Psoas muscle (tissue), 7 donors: ENCODE measurements at regions not wholly inside any gene's neighbourhood (a gene's known extent, or its start where the extent isn't known, plus 50 kb on each side); places are given as distances from the start of the nearest gene placed in this dataset.

Experiments
- ATAC-seq, 4 donors: fragments of 200-7000 bp; cut with Tn5 transposase; one replicate each; pipeline ENCODE4 v1.9.1; 2020; ENCODE audit warnings: moderate library complexity in 3 of 4, mild to moderate bottlenecking in 2 of 4
- DNase-seq, 2 donors: peaks; one replicate each; pipeline ENCODE4 v3.0.0-alpha.2; 2020
- H3K27ac ChIP-seq: fragments of 200-600 bp; one replicate; pipeline ENCODE4 v1.8.0; 2022
- H3K27me3 ChIP-seq, 3 donors: fragments of 200-600 bp in 1 of 3; one replicate each; pipeline versions ENCODE4 v1.6.1 to v1.8.0; 2013 to 2022; ENCODE audit warnings: low read length in 2 of 3, mild to moderate bottlenecking in 2 of 3, moderate library complexity in 1 of 3; ENCODE audit not compliant: insufficient read depth in 3 of 3
- H3K36me3 ChIP-seq, 2 donors: fragments of 200-600 bp in 1 of 2; one replicate each; pipeline versions ENCODE4 v1.6.1 to v1.8.0; 2013 to 2022; ENCODE audit warnings: low read depth in 1 of 2, mild to moderate bottlenecking in 1 of 2, moderate library complexity in 1 of 2; ENCODE audit not compliant: insufficient read depth in 1 of 2
- H3K4me1 ChIP-seq: fragments of 200-600 bp; one replicate; pipeline ENCODE4 v1.8.0; 2022
- H3K4me3 ChIP-seq: fragments of 200-600 bp; one replicate; pipeline ENCODE4 v1.8.0; 2022; ENCODE audit warnings: mild to moderate bottlenecking
- H3K9me3 ChIP-seq: fragments of 200-600 bp; one replicate; pipeline ENCODE4 v1.8.0; 2022
- CTCF ChIP-seq: fragments of 200-600 bp; IDR thresholded peaks from one replicate; pipeline ENCODE4 v1.8.0; 2022; ENCODE audit warnings: antibody characterized with exemption
- WGBS, 3 donors: extraction: QIAGEN DNeasy Blood & Tissue Kit; methylation state at CpG; one replicate each; pipeline versions ENCODE4 v1.1.6 to v1.1.7; 2013; 5-methylcytosine and 5-hydroxymethylcytosine counted together
- intact Hi-C, 2 donors: fragments of 100-400 bp; cut with DNase I; formaldehyde crosslinking; loops; one replicate each; pipeline versions ENCODE4 v1.11.0 to v1.14.2; 2022
- donor health status: healthy with polysubstance abuse.
- donor health status: DM: no; HTN: no; CAD: no; lungs with moderate emphysema.
- donor health status: Bipolar disorder and iron deficiency.
- donor health status: healthy.
- donor health status: DM: yes; HTN: yes; CAD: no.
- donor health status: DM: no; HTN: no; CAD: no.
- donor health status: DM: yes; HTN: yes; CAD: no.

- no peaks in the 10 kb centered on the region for H3K27me3 ChIP-seq
- ATAC-seq (no peak), DNase-seq (no peak)
- no peak for TF ChIP-seq CTCF
- H3K4me3 ChIP-seq: no peak overlapping the region
- H3K36me3 ChIP-seq: no peaks in the 10 kb centered on the region
- H3K4me1 ChIP-seq: no peaks in the 10 kb centered on the region
- no peaks in the 10 kb centered on the region for H3K9me3 ChIP-seq
- intact Hi-C loops: loop anchor here in 1 of 2 donors (10.0 kb wide), 1 partner anchor 525 kb away; no protein-coding TSS in a partner anchor
- H3K27ac ChIP-seq: no peak overlapping the region
These were observed 433.2 kb upstream of the ZNF608 start for GRCh38 chr5:125179612-125180011.

- H3K4me3 ChIP-seq: no peak overlapping the region
- no peaks in the 10 kb centered on the region for H3K27me3 ChIP-seq
- H3K4me1 ChIP-seq: no peaks in the 10 kb centered on the region
- ATAC-seq: no peak
- DNase-seq: no peak
- intact Hi-C loops: loop anchor here in 1 of 2 donors (10.0 kb wide), 1 partner anchor 526 kb away; no protein-coding TSS in a partner anchor
- no peak for TF ChIP-seq CTCF
- no peaks in the 10 kb centered on the region for H3K9me3 ChIP-seq
- 68 to 73% (median 70%) methylated on average over 2 of the region's 2 CpGs for WGBS, 3 donors
- no peaks in the 10 kb centered on the region for H3K36me3 ChIP-seq
- no peak overlapping the region for H3K27ac ChIP-seq
These were observed 433.9 kb upstream of the ZNF608 start for GRCh38 chr5:125180231-125180829.

DNA sequence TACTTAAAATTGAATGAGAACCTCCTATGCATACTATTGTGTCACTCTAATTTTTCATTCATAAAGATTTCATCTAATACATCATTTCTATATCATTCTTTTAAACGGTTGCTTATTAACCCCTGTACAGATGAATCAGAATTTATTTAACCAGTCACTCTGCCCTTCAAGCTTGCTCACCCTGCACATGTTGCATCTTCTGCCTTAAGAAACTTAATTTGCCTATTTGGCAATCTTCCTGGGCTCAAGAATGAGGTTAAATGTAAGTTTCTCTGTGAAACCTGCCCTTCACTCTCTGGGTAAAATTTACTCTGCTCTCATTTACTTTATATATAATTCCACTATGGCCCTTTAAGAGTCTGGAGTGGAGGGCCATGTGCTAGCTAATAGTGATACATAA is 434.7 kb upstream of the ZNF608 start:
- Histone ChIP-seq H3K36me3 (no peaks in the 10 kb centered on the region), H3K4me1 (no peaks in the 10 kb centered on the region), H3K27ac (no peak overlapping the region), H3K9me3 (no peaks in the 10 kb centered on the region), H3K27me3 (no peaks in the 10 kb centered on the region), H3K4me3 (no peak overlapping the region)
- no peak for TF ChIP-seq CTCF
- ATAC-seq: no peak
- no peak for DNase-seq
- intact Hi-C loops: loop anchor here in 1 of 2 donors (10.0 kb wide), 1 partner anchor 526 kb away; no protein-coding TSS in a partner anchor
- WGBS, 3 donors: 65 to 73% (median 67%) methylated on average over 1 of the region's 1 CpG

- Histone ChIP-seq H3K4me3 (no peak overlapping the region), H3K4me1 (peaks cover 6% of the 10 kb centered on the region), H3K27ac (no peak overlapping the region), H3K9me3 (no peaks in the 10 kb centered on the region), H3K36me3 (no peaks in the 10 kb centered on the region), H3K27me3 (no peaks in the 10 kb centered on the region)
- WGBS, 3 donors: 90 to 97% (median 91%) methylated on average over 1 of the region's 1 CpG
- DNase-seq: no peak
- ATAC-seq: no peak
- intact Hi-C loops: loop anchor here in 1 of 2 donors (10.0 kb wide), 1 partner anchor 527 kb away; no protein-coding TSS in a partner anchor
- no peak for TF ChIP-seq CTCF
These were observed 435.5 kb upstream of the ZNF608 start for GRCh38 chr5:125181955-125182354.

DNA sequence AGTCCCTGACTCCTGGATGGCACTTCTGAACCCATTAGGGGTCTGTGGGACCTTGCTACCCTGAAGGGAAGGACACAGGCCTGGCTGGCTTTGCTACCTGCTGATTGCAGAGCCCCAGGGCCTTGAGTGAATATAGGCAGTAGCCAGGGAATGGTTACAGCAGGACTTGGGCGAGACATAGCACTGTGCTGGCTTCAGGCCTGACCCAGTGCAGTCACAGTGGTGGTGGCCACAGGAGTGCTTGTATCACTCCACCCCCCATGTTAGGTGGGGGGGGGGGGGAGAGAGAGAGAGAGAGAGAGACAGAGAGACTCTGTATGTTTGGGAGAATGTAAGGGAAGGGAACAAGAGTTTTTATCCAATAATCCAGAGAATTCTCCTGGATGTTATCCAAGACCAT is 439.3 kb upstream of the ZNF608 start:
- no peaks in the 10 kb centered on the region for H3K9me3 ChIP-seq
- no peak for DNase-seq
- no peaks in the 10 kb centered on the region for H3K27me3 ChIP-seq
- no peak for TF ChIP-seq CTCF
- WGBS, 3 donors: 62 to 100% (median 80%) methylated on average over 1 of the region's 1 CpG
- no peak overlapping the region for H3K4me3 ChIP-seq
- peaks cover 25% of the 10 kb centered on the region for H3K4me1 ChIP-seq
- ATAC-seq: no peak
- intact Hi-C loops: loop anchor here in 1 of 2 donors (10.0 kb wide), 1 partner anchor 531 kb away; no protein-coding TSS in a partner anchor
- no peak overlapping the region for H3K27ac ChIP-seq
- H3K36me3 ChIP-seq: no peaks in the 10 kb centered on the region
